SU-DHL-6 (cell line): ENCODE measurements at regions not wholly inside any gene's neighbourhood (a gene's known extent, or its start where the extent isn't known, plus 50 kb on each side); places are given as distances from the start of the nearest gene placed in this dataset.

ENCODE experiments used
- H2AFZ ChIP-seq: fragments of 200-600 bp; sonication (generic); 2 replicates; pipeline ENCODE4 v1.6.1; 2014; ENCODE audit warnings: low read depth, mild to moderate bottlenecking, moderate library complexity, mixed read lengths, antibody characterized with exemption, low read length; ENCODE audit not compliant: severe bottlenecking
- H3F3A ChIP-seq: fragments of 200-600 bp; shearing (Covaris generic); 2 replicates; pipeline ENCODE4 v1.6.0; 2016; ENCODE audit warnings: antibody characterized with exemption, mild to moderate bottlenecking; ENCODE audit not compliant: insufficient read depth
- H3K27ac ChIP-seq: fragments of 200-600 bp; sonication (generic); 2 replicates; pipeline ENCODE4 v1.5.1; 2016; ENCODE audit warnings: low read depth, mild to moderate bottlenecking, low read length, moderate library complexity, mixed read lengths
- H3K27me3 ChIP-seq: fragments of 200-600 bp; sonication (generic), shearing (Covaris generic); 2 replicates; pipeline ENCODE4 v1.6.0; 2014; ENCODE audit warnings: mild to moderate bottlenecking, low read length
- H3K36me3 ChIP-seq: fragments of 200-600 bp; sonication (generic); 2 replicates; pipeline ENCODE4 v1.6.1; 2014; ENCODE audit warnings: mild to moderate bottlenecking, low read length, mixed read lengths
- H3K4me2 ChIP-seq: fragments of 300-600, 200-600 bp; shearing (Covaris generic), sonication (generic); 2 replicates; pipeline ENCODE4 v1.6.0; 2014; ENCODE audit warnings: low read length, low read depth, mild to moderate bottlenecking; ENCODE audit not compliant: poor library complexity, severe bottlenecking
- H3K4me3 ChIP-seq: fragments of 200-600 bp; sonication (generic); 2 replicates; pipeline ENCODE4 v1.5.1; 2014; ENCODE audit warnings: antibody characterized with exemption, low read length, mild to moderate bottlenecking, mixed read lengths; ENCODE audit not compliant: insufficient read depth, poor library complexity, severe bottlenecking
- H3K79me2 ChIP-seq: fragments of 200-600 bp; sonication (generic); 2 replicates; pipeline ENCODE4 v1.6.1; 2014; ENCODE audit warnings: mild to moderate bottlenecking, low read length, moderate library complexity; ENCODE audit not compliant: insufficient read depth
- H3K9ac ChIP-seq: fragments of 200-600 bp; sonication (generic); 2 replicates; pipeline ENCODE4 v1.7.0; 2014; ENCODE audit warnings: mild to moderate bottlenecking, low read length
- H3K9me2 ChIP-seq: fragments of 200-600 bp; sonication (generic); replicated peaks from 2 replicates; pipeline ENCODE4 v1.6.1; 2014; ENCODE audit warnings: low read length; ENCODE audit not compliant: insufficient read depth
- H3K9me3 ChIP-seq: fragments of 200-600 bp; sonication (generic); 2 replicates; pipeline ENCODE4 v1.6.1; 2014; ENCODE audit warnings: low read length, mixed read lengths; ENCODE audit not compliant: insufficient read depth
- H4K20me1 ChIP-seq: fragments of 200-600 bp; sonication (generic); 2 replicates; pipeline ENCODE4 v1.6.1; 2014; ENCODE audit warnings: low read depth, mild to moderate bottlenecking, antibody characterized with exemption, low read length, moderate library complexity, mixed read lengths
- CTCF ChIP-seq: fragments of 200-600 bp; sonication (generic); IDR thresholded peaks from one replicate; pipeline ENCODE4 v1.5.1; 2017; ENCODE audit warnings: antibody characterized with exemption, mild to moderate bottlenecking, low read length, moderate library complexity; ENCODE audit not compliant: insufficient read depth, poor library complexity, severe bottlenecking
- EZH2phosphoT487 ChIP-seq: fragments of 200-600 bp; sonication (generic), shearing (Covaris generic); conservative IDR thresholded peaks from 2 replicates; pipeline ENCODE4 v1.6.1; 2018; ENCODE audit warnings: mild to moderate bottlenecking, antibody characterized with exemption, low read length, moderate library complexity, mixed read lengths

DNA sequence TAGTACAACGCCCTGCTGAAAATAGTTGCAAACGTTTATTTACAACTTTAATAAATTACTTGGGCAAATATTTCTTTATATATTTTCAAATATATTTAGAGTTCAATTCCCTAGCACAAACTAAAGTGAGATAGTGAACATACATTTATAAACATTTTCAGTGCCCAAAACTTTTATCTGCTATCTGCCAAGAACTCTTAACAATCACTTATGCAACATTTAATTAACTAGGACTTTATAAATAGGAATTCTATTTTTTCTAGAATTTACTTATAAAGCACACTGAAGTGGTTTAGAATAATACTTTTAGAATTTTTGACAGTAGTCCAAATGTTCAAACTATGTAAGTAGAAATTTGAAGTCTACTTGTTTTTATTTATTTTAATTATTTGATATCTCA lies 452.6 kb upstream of the RGS17 start:
- no peaks in the 10 kb centered on the region for H4K20me1 ChIP-seq

GRCh38 chr6:153580776-153581175 lies 449.7 kb upstream of the RGS17 start:
- Histone ChIP-seq H3K79me2 (no peaks in the 10 kb centered on the region), H3K9me3 (no peaks in the 10 kb centered on the region), H3K9me2 (no peaks in the 10 kb centered on the region), H3K9ac (no peak overlapping the region), H2AFZ (no peak overlapping the region), H3K27me3 (no peaks in the 10 kb centered on the region), H4K20me1 (no peaks in the 10 kb centered on the region), H3K36me3 (no peaks in the 10 kb centered on the region), H3F3A (no peaks in the 10 kb centered on the region), H3K4me2 (no peak overlapping the region), H3K4me3 (no peak overlapping the region), H3K27ac (no peak overlapping the region)
- TF ChIP-seq EZH2phosphoT487 (no peak), CTCF (no peak)

More for the DNA sequence above, 452.6 kb upstream of the RGS17 start:
- no peaks in the 10 kb centered on the region for H3K79me2 ChIP-seq
- no peak overlapping the region for H3K4me3 ChIP-seq
- H3K27ac ChIP-seq: no peak overlapping the region
- TF ChIP-seq EZH2phosphoT487: no peak
- TF ChIP-seq CTCF: no peak
- H3K27me3 ChIP-seq: no peaks in the 10 kb centered on the region
- H3K9ac ChIP-seq: no peak overlapping the region
- no peaks in the 10 kb centered on the region for H3K9me3 ChIP-seq
- no peak overlapping the region for H2AFZ ChIP-seq
- H3K9me2 ChIP-seq: no peaks in the 10 kb centered on the region
- H3K4me2 ChIP-seq: no peak overlapping the region
- no peaks in the 10 kb centered on the region for H3K36me3 ChIP-seq
- H3F3A ChIP-seq: no peaks in the 10 kb centered on the region

- H3K4me2 ChIP-seq: no peak overlapping the region
- no peaks in the 10 kb centered on the region for H4K20me1 ChIP-seq
- H3K9me2 ChIP-seq: no peaks in the 10 kb centered on the region
These were observed 444.4 kb upstream of the RGS17 start for GRCh38 chr6:153575528-153575927.

More at GRCh38 chr6:153575528-153575927, 444.4 kb upstream of the RGS17 start:
- Histone ChIP-seq H3K9ac (no peak overlapping the region), H3K4me3 (no peak overlapping the region), H3K27me3 (no peaks in the 10 kb centered on the region), H3K79me2 (no peaks in the 10 kb centered on the region), H3F3A (no peaks in the 10 kb centered on the region), H3K27ac (no peak overlapping the region), H2AFZ (no peak overlapping the region), H3K36me3 (no peaks in the 10 kb centered on the region), H3K9me3 (no peaks in the 10 kb centered on the region)
- TF ChIP-seq CTCF: no peak
- no peak for TF ChIP-seq EZH2phosphoT487
